HG02970 (cell line): ENCODE measurements at regions not wholly inside any gene's neighbourhood (a gene's known extent, or its start where the extent isn't known, plus 50 kb on each side); places are given as distances from the start of the nearest gene placed in this dataset.

Source experiments
- ATAC-seq: cut with Tn5 transposase; IDR thresholded peaks from one replicate; pipeline ENCODE4 v1.9.1; 2021; ENCODE audit warnings: mild to moderate bottlenecking, moderate library complexity, moderate number of reproducible peaks; ENCODE audit not compliant: unreplicated experiment, low FRiP score

- ATAC-seq, result no peak
Measured at GRCh38 chr5:144915452-144915851, 744.8 kb downstream of the KCTD16 start.

GRCh38 chr5:144913661-144914060 is 743.0 kb downstream of the KCTD16 start:
- ATAC-seq, result no peak

- no peak for ATAC-seq
Measured at GRCh38 chr5:144896473-144896872, 725.8 kb downstream of the KCTD16 start.

- no peak for ATAC-seq
Measured at GRCh38 chr5:144886668-144887067, 716.0 kb downstream of the KCTD16 start.

DNA sequence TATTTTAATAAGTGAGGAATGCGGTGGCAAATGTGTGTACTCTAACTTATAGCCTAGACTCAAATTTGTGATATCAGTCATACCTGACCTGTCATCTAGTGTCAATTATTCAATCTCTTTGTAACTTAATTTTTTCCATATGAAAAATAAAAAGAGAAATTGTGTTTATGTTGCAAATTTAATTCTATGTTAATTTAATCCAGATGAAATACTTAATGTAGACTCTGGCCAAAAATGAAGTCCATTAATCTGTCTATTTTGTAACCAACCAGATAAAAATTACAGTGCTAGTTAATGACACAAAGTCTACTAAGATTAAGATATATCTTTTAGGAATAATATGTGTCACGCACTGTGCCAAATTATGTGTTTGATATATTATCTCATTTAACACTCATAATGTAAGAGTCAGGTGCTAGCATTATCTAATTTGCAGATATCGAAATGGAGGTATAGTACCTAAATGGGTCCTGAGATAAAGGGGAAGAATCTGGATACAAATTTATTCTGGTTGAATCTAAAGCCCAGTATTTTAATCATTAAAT is 712.1 kb downstream of the KCTD16 start:
- no peak for ATAC-seq

DNA sequence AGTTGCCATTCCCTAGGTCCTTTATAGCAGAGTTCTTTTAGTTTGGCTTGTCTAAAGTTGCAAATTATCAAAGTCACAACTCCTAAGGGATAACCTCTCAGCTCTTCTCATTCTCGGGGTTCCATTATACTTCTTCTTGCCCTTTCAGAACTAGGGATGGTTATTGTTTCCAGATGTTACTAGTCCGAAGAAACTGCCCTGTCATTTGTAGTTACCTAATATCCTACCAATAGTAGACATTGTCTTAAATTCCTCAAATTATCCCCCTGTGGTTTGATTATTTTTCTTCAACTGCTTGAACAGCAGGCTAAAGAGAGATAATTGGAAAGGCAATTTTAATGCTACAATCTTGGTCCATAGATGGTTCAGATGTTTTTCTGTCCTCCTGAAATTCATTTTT is 709.8 kb downstream of the KCTD16 start:
- ATAC-seq, result no peak

DNA sequence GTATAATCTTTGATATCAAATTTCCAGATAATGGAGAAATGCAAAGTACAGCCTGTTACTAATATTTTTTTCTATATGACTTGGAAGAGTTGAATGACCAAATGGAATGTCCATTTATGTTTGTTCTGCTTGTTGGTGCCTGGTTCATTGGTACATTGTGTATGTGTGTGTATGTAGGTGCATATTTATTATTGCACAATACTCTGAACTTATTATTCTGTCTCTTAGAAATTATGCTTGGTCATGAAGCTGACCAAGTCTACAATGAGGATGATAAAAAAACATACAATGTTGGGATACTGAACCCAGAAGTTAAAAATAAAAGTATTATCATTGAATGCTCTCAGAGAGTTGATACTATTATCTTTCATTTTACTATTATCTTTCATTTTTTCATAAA is 706.3 kb downstream of the KCTD16 start:
- no peak for ATAC-seq

DNA sequence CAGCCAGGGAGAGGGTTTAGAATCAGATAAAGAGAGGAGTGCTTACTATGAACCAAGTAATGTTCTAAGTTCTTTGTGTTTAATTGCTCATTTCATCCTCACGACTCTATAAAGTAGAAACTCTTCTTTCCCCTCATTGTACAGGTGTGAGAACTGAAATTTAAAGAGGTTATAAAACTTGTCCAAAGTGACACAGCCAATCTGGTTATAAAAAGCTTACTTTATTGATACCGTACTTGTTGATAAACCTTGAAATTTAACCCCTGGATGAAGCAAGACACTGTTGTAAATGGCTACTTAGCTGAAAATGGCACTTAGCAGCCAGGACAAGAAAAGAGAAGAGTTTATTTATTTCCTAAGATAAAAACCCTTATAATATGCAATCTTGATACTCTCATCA is 702.4 kb downstream of the KCTD16 start:
- ATAC-seq, result no peak

GRCh38 chr5:144864118-144864517 is 693.4 kb downstream of the KCTD16 start:
- ATAC-seq, result no peak

- no peak for ATAC-seq
Measured at GRCh38 chr5:144857454-144857853, 686.8 kb downstream of the KCTD16 start.

DNA sequence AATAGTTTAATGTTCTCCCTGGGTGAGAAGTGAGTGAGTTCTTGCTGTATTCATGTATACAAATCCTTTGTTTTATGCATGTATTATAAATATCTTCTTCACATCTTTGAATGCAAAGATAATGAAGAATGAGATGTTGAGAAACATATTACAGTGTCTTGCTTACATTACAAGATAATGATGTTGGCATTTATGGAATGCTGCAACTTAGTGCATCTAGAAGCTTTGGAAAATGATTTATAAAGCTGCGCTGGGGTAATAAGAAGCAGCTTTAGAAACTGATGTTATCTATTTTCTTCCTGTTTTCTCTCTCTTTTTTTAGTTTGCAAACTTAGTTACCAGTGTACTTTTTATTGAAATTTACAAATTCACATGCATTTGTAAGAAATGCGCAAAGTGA is 673.4 kb downstream of the KCTD16 start:
- no peak for ATAC-seq

DNA sequence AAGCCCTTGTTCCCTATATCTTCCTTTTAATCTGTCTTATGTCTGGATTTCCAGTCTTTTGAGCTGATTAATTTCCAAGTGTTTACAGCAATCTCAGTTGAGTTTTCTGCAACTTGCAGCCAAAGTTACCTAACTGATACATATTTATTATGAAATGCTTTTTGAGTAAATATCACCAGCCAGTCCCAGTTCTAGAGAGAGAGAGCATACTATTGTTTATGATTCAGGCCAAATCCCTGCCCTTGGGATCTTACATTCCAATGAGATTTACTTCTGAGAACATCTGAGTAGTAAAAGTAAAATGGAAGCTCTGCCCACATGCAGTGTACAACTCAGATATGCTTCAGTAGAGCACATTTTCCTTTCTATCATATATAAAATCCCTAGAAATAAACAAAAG is 661.7 kb downstream of the KCTD16 start:
- ATAC-seq, result no peak

GRCh38 chr5:144831650-144832049 is 661.0 kb downstream of the KCTD16 start:
- ATAC-seq, result no peak

GRCh38 chr5:144822503-144822902 is 651.8 kb downstream of the KCTD16 start:
- ATAC-seq, result no peak

DNA sequence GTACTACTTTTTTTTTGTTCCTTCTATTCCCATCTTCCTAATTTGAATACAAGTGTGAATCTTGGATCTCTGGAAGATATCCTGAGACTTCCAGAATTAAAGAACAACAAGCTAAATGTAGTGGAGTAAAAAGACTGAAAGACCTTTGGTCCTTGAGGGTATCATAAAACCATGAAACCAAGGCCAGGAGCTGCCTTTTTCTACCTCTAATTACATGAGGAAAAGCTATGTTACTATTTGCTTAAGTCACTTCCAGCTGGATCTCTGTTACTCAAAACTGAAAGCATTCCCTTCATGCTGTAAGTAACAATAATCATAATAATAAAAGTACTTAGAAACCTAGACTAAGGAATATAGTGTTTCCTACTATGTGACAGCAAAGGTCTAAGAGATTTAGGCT is 649.6 kb downstream of the KCTD16 start:
- no peak for ATAC-seq

DNA sequence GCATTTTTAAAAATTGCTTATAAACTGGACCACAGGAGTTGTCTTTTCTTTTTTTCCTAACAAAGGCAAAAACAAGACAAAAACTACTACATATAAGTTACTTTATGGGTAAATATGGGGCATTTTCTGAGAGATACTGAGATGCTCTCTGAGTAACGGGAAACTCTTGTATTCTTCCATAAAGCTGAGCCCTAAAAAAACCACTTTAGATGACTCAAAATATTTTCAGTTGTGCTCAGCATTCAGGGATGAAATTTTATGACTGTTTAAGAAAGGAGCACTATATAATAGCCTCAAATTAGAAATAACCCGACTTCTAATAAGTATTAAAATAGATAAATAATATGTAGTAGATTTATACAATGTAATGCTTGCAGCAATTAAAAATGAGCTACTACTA is 644.5 kb downstream of the KCTD16 start:
- ATAC-seq, result no peak

GRCh38 chr5:144812763-144813162 is 642.1 kb downstream of the KCTD16 start:
- ATAC-seq, result no peak

DNA sequence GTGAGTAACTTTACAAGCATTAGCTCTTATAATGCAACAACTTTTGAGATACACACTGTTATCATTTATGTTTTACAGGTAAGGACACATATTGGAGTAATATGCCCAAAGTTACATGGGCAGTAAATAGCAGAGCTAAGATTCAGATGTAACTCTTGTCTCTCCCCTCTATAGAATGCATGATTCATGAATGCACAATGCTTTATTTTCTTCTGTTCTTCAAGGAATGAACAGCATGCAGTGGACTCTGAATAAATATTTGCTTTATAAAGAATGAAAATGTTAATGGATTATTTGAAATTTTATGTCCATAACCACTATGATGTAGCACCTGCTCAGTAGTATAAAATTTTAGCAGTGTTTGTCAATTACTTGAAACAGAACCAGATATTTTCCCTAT is 629.5 kb downstream of the KCTD16 start:
- ATAC-seq, result no peak

DNA sequence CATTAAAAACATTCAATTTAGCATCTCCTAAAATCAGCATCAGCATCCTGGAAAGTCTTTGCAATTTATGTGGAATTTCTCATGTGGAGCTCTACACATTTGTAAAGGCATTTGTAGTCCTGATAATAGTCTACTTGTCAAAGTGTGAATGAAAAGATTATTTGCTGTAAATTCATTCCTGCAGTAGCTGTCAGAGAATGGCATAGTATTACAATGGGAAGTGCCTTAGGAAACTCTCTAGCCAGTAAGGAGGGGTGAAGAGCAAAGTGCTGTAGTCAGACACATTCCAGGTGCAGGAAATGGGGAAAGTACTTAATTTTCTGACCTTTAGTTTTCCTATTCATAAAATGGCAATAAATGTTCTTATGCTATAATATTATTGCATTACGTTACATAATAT is 627.9 kb downstream of the KCTD16 start:
- no peak for ATAC-seq

- no peak for ATAC-seq
Measured at GRCh38 chr5:144794922-144795321, 624.2 kb downstream of the KCTD16 start.

GRCh38 chr5:144788556-144788955 is 617.9 kb downstream of the KCTD16 start:
- ATAC-seq, result no peak

DNA sequence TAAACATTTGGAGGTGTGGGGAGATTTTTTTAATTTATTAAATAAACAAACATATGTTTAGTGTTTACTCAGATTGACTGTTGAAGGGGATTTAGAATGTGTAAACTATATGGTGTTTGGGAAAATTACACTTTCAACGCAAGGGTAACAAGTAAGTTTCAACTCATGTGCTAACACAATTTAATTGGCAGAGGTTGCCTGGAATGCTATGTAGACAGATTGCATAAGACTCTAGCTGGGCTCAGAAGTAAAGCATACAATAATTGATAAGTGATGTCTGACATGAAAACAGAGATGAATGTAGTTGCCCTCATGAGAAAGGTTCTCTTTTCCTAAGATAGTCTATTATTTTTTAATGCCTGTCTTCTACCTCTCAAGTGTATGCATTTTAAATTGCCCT is 617.4 kb downstream of the KCTD16 start:
- no peak for ATAC-seq

GRCh38 chr5:144779368-144779767 is 608.7 kb downstream of the KCTD16 start:
- no peak for ATAC-seq
